SK-N-SH (cell line): ENCODE measurements at regions not wholly inside any gene's neighbourhood (a gene's known extent, or its start where the extent isn't known, plus 50 kb on each side); places are given as distances from the start of the nearest gene placed in this dataset.
A peak's percentile ranks its signal among the peaks of the same experiment; 100 is the strongest.

Source experiments
- CTCF ChIA-PET: fragments of 300-600, 350-600 bp; formaldehyde crosslinking; extraction: SDS; loops from one replicate; lab custom pipeline; 2021; lab: Yijun Ruan, JAX
- POLR2A ChIA-PET: fragments of 350-600 bp; sonication (Branson Sonifier 250); formaldehyde crosslinking; extraction: SDS; loops from one replicate; lab custom pipeline; 2020; ENCODE audit warnings: antibody characterized with exemption, inconsistent platforms; lab: Yijun Ruan, JAX
- DNase-seq: peaks from one replicate; pipeline ENCODE4 v3.0.0; 2012
- H2AFZ ChIP-seq: fragments of 200-600 bp; sonication (generic); 2 replicates; pipeline ENCODE4 v1.8.1; 2016; ENCODE audit warnings: antibody characterized with exemption, mild to moderate bottlenecking, low read depth
- H3F3A ChIP-seq: fragments of 200-600 bp; sonication (generic); replicated peaks from 2 replicates; pipeline ENCODE3; 2016; ENCODE audit warnings: antibody characterized with exemption, mild to moderate bottlenecking; ENCODE audit not compliant: insufficient read depth
- H3K27ac ChIP-seq, 2 experiments: fragments of 200-500 bp in 1 of 2; fragments of 200-600 bp in 1 of 2; sonication (Bioruptor generic) in 1 of 2; sonication (generic), shearing (Covaris generic) in 1 of 2; 2 replicates each; pipeline versions ENCODE4 v1.5.1 to v1.6.1; 2014 to 2016; ENCODE audit warnings: low read depth in 2 of 2, inconsistent platforms in 1 of 2, low read length in 1 of 2, mild to moderate bottlenecking in 1 of 2, mixed read lengths in 1 of 2
- H3K27me3 ChIP-seq: fragments of 200-600 bp; sonication (generic), shearing (Covaris generic); 2 replicates; pipeline ENCODE4 v1.6.1; 2016; ENCODE audit warnings: mixed run types; ENCODE audit not compliant: insufficient read depth
- H3K36me3 ChIP-seq, 2 experiments: fragments of 200-500 bp in 1 of 2; fragments of 200-600 bp in 1 of 2; sonication (Bioruptor generic) in 1 of 2; sonication (generic) in 1 of 2; replicated peaks in 1 of 2; 2 replicates each; pipeline versions ENCODE3 to v1.5.1; 2014 to 2016; ENCODE audit warnings: low read length in 1 of 2, mild to moderate bottlenecking in 1 of 2; ENCODE audit not compliant: insufficient read depth in 2 of 2, control insufficient read depth in 1 of 2
- H3K4me1 ChIP-seq, 2 experiments: fragments of 200-500 bp in 1 of 2; fragments of 200-600 bp in 1 of 2; sonication (Bioruptor generic) in 1 of 2; sonication (generic), shearing (Covaris generic) in 1 of 2; 2 replicates each; pipeline versions ENCODE4 v1.5.1 to v1.6.1; 2014 to 2016; ENCODE audit warnings: low read depth in 1 of 2, low read length in 1 of 2, mixed run types in 1 of 2; ENCODE audit not compliant: insufficient read depth in 2 of 2, control insufficient read depth in 1 of 2
- H3K4me2 ChIP-seq: fragments of 200-600 bp; sonication (generic), shearing (Covaris generic); 2 replicates; pipeline ENCODE4 v1.6.1; 2017; ENCODE audit warnings: mixed run types
- H3K4me3 ChIP-seq, 2 experiments: fragments of 200-500 bp in 1 of 2; fragments of 200-600 bp in 1 of 2; sonication (Bioruptor generic) in 1 of 2; sonication (generic), shearing (Covaris generic) in 1 of 2; 2 replicates each; pipeline versions ENCODE4 v1.5.1 to v1.8.1; 2014 to 2016; ENCODE audit warnings: low read depth in 2 of 2, inconsistent platforms in 1 of 2, low read length in 1 of 2, mild to moderate bottlenecking in 1 of 2, mixed read lengths in 1 of 2, moderate library complexity in 1 of 2
- H3K79me2 ChIP-seq: fragments of 200-600 bp; sonication (generic); 2 replicates; pipeline ENCODE4 v1.8.1; 2017; ENCODE audit warnings: mild to moderate bottlenecking; ENCODE audit not compliant: insufficient read depth
- H3K9ac ChIP-seq: fragments of 200-600 bp; sonication (generic); 2 replicates; pipeline ENCODE4 v1.6.1; 2017; ENCODE audit warnings: mixed run types
- H3K9me2 ChIP-seq: fragments of 200-600 bp; sonication (generic); 2 replicates; pipeline ENCODE4 v1.6.1; 2017; ENCODE audit warnings: mixed run types
- H3K9me3 ChIP-seq: fragments of 200-600 bp; sonication (generic); 2 replicates; pipeline ENCODE4 v1.6.1; 2017; ENCODE audit warnings: mixed run types, mild to moderate bottlenecking, moderate library complexity
- H4K20me1 ChIP-seq: fragments of 200-600 bp; sonication (generic); 2 replicates; pipeline ENCODE4 v1.6.1; 2017; ENCODE audit warnings: mild to moderate bottlenecking, mixed run types; ENCODE audit not compliant: insufficient read depth
- CTCF ChIP-seq: fragments of 200-600 bp; sonication (generic); IDR thresholded peaks from 2 replicates; pipeline ENCODE4 v1.6.1; 2017; ENCODE audit warnings: antibody characterized with exemption, mild to moderate bottlenecking, moderate library complexity
- EP300 ChIP-seq, 2 experiments: IDR thresholded peaks; 2 replicates each; pipeline versions ENCODE4 v1.4.0 to v1.6.1; 2012; ENCODE audit warnings: borderline replicate concordance in 1 of 2, low read depth in 1 of 2, low read length in 1 of 2
- FOXJ3 ChIP-seq: sonication (generic); formaldehyde crosslinking; IDR thresholded peaks from 2 replicates; pipeline ENCODE4 v1.5.1; 2020; ENCODE audit warnings: mild to moderate bottlenecking, missing genetic modification reagents
- JUND ChIP-seq: IDR thresholded peaks from 2 replicates; pipeline ENCODE4 v1.4.0; 2012
- MXI1 ChIP-seq: IDR thresholded peaks from 2 replicates; pipeline ENCODE4 v1.6.1; 2012; ENCODE audit warnings: mild to moderate bottlenecking, low read depth, low read length, improper control_type of control experiment
- NFIC ChIP-seq: IDR thresholded peaks from 2 replicates; pipeline ENCODE4 v1.4.0; 2012; ENCODE audit warnings: borderline replicate concordance
- RAD21 ChIP-seq: IDR thresholded peaks from 2 replicates; pipeline ENCODE4 v1.6.1; 2012; ENCODE audit warnings: mild to moderate bottlenecking, low read length
- SIN3A ChIP-seq: IDR thresholded peaks from 2 replicates; pipeline ENCODE4 v1.6.1; 2012; ENCODE audit warnings: low read depth, mild to moderate bottlenecking, low read length, moderate library complexity, borderline replicate concordance
- TAF1 ChIP-seq: IDR thresholded peaks from 2 replicates; pipeline ENCODE4 v1.6.1; 2012; ENCODE audit warnings: low read depth, mild to moderate bottlenecking, low read length, moderate library complexity, borderline replicate concordance
- TCF12 ChIP-seq: IDR thresholded peaks from 2 replicates; pipeline ENCODE4 v1.4.0; 2012
- USF2 ChIP-seq: fragments of 150-350 bp; IDR thresholded peaks from 2 replicates; pipeline ENCODE4 v1.6.1; 2017; ENCODE audit warnings: antibody characterized with exemption, low read length, low read depth, borderline replicate concordance
- YY1 ChIP-seq: IDR thresholded peaks from 2 replicates; pipeline ENCODE4 v1.4.0; 2012; ENCODE audit warnings: low read depth, mild to moderate bottlenecking
- WGBS: methylation state at CpG from one replicate; pipeline ENCODE4 v1.1.6; 2017; ENCODE audit warnings: low lambda C conversion rate; 5-methylcytosine and 5-hydroxymethylcytosine counted together
- TF ChIP-seq, protein P1 (sequence below): IDR thresholded peaks from 2 replicates; pipeline ENCODE4 v1.4.0; 2012; ENCODE audit warnings: low read depth, borderline replicate concordance

DNA sequence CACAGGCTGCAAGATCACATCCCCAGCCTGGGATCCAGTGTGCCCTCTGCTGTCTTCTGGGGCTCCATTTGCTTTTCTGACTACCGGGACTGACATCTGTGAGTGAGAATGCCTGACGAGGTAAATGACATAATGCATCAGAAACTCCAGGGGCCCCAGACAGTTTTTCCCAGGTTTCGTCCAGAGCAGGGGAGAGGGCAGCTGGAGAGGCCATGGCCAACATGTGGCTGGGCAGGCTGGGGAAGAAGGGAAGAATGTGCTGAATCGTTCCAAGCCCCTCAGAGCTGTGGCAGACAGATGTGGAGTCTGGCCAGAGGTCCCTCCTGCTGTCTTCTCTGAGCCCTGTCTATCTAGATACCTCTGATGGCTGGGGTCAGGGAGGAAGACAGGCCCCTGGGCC is 163.9 kb downstream of the TRIM29 start:
- Histone ChIP-seq H2AFZ (no peak overlapping the region), H3K9me2 (no peaks in the 10 kb centered on the region), H3K4me3 (no peak overlapping the region), H3K79me2 (no peaks in the 10 kb centered on the region), H3K27ac (no peak overlapping the region), H3K9ac (no peak overlapping the region), H4K20me1 (no peaks in the 10 kb centered on the region), H3K36me3 (no peaks in the 10 kb centered on the region), H3K4me1 (peaks cover 0 to 26% of the 10 kb centered on the region in 2 experiments; a peak in 1 of 4 replicates), H3K9me3 (no peaks in the 10 kb centered on the region), H3K4me2 (no peak overlapping the region), H3K27me3 (no peaks in the 10 kb centered on the region; the same call in 1 of the 2 replicates), H3F3A (no peaks in the 10 kb centered on the region)
- peak; percentile 5; the same call in 1 of the 2 replicates for TF ChIP-seq RAD21
- TF ChIP-seq CTCF = no peak
- ChIA-PET POLR2A (interaction anchor here (1.2 kb wide), 1 partner anchor 17 kb away, joined by 3 read pairs; no protein-coding TSS in a partner anchor), CTCF (interaction anchor here (1.0 to 1.1 kb wide), 3 partner anchors 18 to 198 kb away, joined by 3 to 4 read pairs (median 4); no protein-coding TSS in a partner anchor)
- DNase-seq = no peak
- 14% methylated on average over 1 of the region's 4 CpGs for WGBS

DNA sequence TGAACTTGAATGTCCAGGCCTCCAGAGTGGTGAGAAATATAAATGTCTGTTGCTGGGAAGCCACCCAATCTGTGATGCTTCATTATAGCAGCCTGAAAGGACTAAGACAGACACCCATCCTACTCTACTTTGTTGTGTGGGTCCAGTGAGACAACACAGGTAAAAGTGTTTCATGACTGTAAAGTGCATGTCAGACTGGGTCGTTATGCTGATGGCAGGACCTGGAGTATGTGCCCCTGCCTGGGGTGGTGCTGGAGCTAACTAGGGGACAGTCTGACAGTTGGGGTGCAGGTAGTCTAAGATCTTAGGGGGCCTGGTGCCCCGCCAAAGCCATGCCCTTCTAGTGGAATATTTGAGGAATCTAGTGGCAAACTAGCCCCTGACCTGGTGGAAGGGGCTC is 165.6 kb downstream of the TRIM29 start:
- Histone ChIP-seq H3K9me3 (no peaks in the 10 kb centered on the region), H3K27ac (no peak overlapping the region)
- POLR2A ChIA-PET = no interaction called here

More for the DNA sequence above, 165.6 kb downstream of the TRIM29 start:
- Histone ChIP-seq H3K27me3 (no peaks in the 10 kb centered on the region; the same call in 1 of the 2 replicates), H3K9me2 (no peaks in the 10 kb centered on the region), H2AFZ (no peak overlapping the region), H3F3A (no peaks in the 10 kb centered on the region), H3K9ac (no peak overlapping the region), H3K4me3 (no peak overlapping the region), H3K79me2 (no peaks in the 10 kb centered on the region), H3K36me3 (no peaks in the 10 kb centered on the region), H3K4me2 (no peak overlapping the region), H3K4me1 (peaks cover 0 to 13% of the 10 kb centered on the region in 2 experiments; a peak in 1 of 4 replicates), H4K20me1 (no peaks in the 10 kb centered on the region)
- DNase-seq = no peak
- TF ChIP-seq SIN3A = no peak
- TF ChIP-seq FOXJ3 (CRISPR knock-in tag) = no peak
- no peak for TF ChIP-seq CTCF
- no peak for TF ChIP-seq TAF1
- no peak for TF ChIP-seq EP300 (IDR thresholded peaks at IDR 0.05; ENCODE audit: borderline replicate concordance in 1 of 2, low read depth in 1 of 2, low read length in 1 of 2)
- TF ChIP-seq NFIC = no peak
- TF ChIP-seq, protein P1, sequence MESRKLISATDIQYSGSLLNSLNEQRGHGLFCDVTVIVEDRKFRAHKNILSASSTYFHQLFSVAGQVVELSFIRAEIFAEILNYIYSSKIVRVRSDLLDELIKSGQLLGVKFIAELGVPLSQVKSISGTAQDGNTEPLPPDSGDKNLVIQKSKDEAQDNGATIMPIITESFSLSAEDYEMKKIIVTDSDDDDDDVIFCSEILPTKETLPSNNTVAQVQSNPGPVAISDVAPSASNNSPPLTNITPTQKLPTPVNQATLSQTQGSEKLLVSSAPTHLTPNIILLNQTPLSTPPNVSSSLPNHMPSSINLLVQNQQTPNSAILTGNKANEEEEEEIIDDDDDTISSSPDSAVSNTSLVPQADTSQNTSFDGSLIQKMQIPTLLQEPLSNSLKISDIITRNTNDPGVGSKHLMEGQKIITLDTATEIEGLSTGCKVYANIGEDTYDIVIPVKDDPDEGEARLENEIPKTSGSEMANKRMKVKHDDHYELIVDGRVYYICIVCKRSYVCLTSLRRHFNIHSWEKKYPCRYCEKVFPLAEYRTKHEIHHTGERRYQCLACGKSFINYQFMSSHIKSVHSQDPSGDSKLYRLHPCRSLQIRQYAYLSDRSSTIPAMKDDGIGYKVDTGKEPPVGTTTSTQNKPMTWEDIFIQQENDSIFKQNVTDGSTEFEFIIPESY = no peak
- TF ChIP-seq JUND = no peak
- TF ChIP-seq USF2 = no peak
- TF ChIP-seq TCF12 = no peak
- TF ChIP-seq YY1 = no peak
- no peak for TF ChIP-seq MXI1
- WGBS = 30% methylated on average over 2 of the region's 2 CpGs
- CTCF ChIA-PET = interaction anchor here (0.8 to 1.2 kb wide), 2 partner anchors 9 to 136 kb away, joined by 3 read pairs; no protein-coding TSS in a partner anchor
